IPS DF 6.9 (cell line): ENCODE measurements at regions not wholly inside any gene's neighbourhood (a gene's known extent, or its start where the extent isn't known, plus 50 kb on each side); places are given as distances from the start of the nearest gene placed in this dataset.

Source experiments
- DNase-seq: peaks from one replicate; pipeline ENCODE4 v3.0.0-alpha.2; 2013; ENCODE audit warnings: low read depth, low spot score
- H3K27ac ChIP-seq: one replicate; pipeline ENCODE4 v1.5.1; 2013; ENCODE audit warnings: low read length, control low read depth
- H3K27me3 ChIP-seq: 2 replicates; pipeline ENCODE4 v1.6.1; 2013; ENCODE audit warnings: mild to moderate bottlenecking, low read length; ENCODE audit not compliant: control insufficient read depth, insufficient read depth
- H3K36me3 ChIP-seq: 2 replicates; pipeline ENCODE4 v1.6.1; 2013; ENCODE audit warnings: low read length; ENCODE audit not compliant: control insufficient read depth, insufficient read depth
- H3K4me1 ChIP-seq: 2 replicates; pipeline ENCODE4 v1.6.1; 2013; ENCODE audit warnings: low read length; ENCODE audit not compliant: control insufficient read depth, insufficient read depth
- H3K4me3 ChIP-seq: 2 replicates; pipeline ENCODE4 v1.5.1; 2013; ENCODE audit warnings: mild to moderate bottlenecking, low read length
- H3K9me3 ChIP-seq: 2 replicates; pipeline ENCODE4 v1.6.1; 2013; ENCODE audit warnings: low read length, inconsistent platforms; ENCODE audit not compliant: control insufficient read depth, insufficient read depth
- WGBS: extraction: QIAGEN DNeasy Blood & Tissue Kit; methylation state at CpG from one replicate; pipeline ENCODE4 v1.1.7; 2013; ENCODE audit warnings: mixed read lengths, missing lambda C conversion rate; ENCODE audit not compliant: insufficient read length, insufficient coverage; 5-methylcytosine and 5-hydroxymethylcytosine counted together

DNA sequence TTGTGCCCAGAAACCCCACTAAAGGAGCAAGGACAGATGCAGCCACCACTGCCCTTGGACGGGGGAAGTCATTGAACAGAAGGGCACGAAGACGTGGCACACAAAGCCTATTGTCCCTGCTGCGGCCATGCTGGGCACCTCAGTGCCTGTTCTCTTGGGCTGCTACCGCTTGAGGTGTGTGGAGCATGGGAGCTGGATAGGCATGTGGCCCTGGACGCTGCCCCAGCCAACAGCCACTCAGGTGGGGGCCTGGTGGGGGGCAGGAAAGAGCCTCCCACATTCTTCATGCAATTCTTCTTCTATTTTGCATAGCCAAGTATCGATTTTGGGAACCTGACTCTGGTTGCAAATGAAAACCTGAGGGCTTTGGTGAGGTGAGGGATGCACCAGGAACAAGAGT is 337.2 kb downstream of the RPS6KC1 start:
- H3K9me3 ChIP-seq: no peaks in the 10 kb centered on the region
- H3K4me1 ChIP-seq: 0 out of 2 replicates have a peak, but pooled peaks cover 1% of the 10 kb centered on the region
- WGBS: no CpG with 5 or more reads among the region's 7 CpGs
- DNase-seq: no peak
- no peaks in the 10 kb centered on the region for H3K27me3 ChIP-seq
- H3K4me3 ChIP-seq: no peak overlapping the region
- no peak overlapping the region for H3K27ac ChIP-seq
- H3K36me3 ChIP-seq: no peaks in the 10 kb centered on the region

DNA sequence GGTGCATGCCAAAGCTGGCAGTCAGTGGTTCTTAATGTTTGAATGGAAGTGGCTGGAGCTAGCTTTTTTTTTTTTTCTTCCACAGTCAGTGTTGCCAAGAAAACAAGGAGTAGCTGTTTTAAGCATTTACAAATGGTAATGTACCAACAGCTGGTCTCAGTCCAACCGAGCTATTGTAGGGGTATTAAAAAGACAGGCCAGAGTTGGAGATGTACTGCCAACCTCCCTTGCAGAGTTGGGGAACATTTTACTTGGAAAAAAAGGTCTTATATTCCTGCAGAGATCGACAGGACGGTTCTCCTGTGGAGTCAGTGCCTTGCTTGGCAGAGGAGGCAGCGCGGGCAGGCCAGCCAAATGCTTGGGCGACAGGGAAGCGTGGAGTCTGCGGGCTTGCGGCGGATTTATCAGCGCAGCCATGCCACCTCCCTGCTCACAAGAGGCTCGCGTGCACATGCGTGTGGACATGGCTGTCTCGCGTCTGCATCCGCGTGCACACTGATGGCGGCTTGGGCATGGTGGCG is 338.1 kb downstream of the RPS6KC1 start:
- no peaks in the 10 kb centered on the region for H3K9me3 ChIP-seq
- WGBS: no CpG with 5 or more reads among the region's 20 CpGs
- no peak overlapping the region for H3K4me3 ChIP-seq
- no peak for DNase-seq
- no peak overlapping the region for H3K27ac ChIP-seq
- H3K27me3 ChIP-seq: no peaks in the 10 kb centered on the region
- 0 out of 2 replicates have a peak, but pooled peaks cover 1% of the 10 kb centered on the region for H3K4me1 ChIP-seq
- no peaks in the 10 kb centered on the region for H3K36me3 ChIP-seq

DNA sequence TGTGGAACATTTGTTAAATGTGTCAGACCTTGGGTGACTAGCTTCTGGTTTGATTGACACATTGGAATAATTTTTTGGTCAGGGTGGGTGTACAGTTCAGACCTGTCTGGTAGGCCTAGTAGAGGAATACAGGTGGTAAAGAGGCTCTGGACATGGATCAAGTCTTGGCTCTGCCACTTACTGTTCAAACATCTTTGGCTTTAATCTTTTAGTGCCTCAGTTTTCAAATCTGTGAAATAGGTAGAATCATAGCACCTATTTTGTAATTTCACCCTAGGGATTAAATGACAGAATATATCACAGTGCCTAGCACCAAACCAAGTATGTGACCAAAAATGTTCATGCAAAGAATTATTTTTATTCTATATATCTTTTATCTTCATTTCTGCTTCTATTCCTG is 340.4 kb downstream of the RPS6KC1 start:
- Histone ChIP-seq H3K27me3 (no peaks in the 10 kb centered on the region), H3K27ac (no peak overlapping the region), H3K4me1 (0 out of 2 replicates have a peak, but pooled peaks cover 1% of the 10 kb centered on the region), H3K9me3 (no peaks in the 10 kb centered on the region), H3K36me3 (no peaks in the 10 kb centered on the region), H3K4me3 (no peak overlapping the region)
- no peak for DNase-seq

DNA sequence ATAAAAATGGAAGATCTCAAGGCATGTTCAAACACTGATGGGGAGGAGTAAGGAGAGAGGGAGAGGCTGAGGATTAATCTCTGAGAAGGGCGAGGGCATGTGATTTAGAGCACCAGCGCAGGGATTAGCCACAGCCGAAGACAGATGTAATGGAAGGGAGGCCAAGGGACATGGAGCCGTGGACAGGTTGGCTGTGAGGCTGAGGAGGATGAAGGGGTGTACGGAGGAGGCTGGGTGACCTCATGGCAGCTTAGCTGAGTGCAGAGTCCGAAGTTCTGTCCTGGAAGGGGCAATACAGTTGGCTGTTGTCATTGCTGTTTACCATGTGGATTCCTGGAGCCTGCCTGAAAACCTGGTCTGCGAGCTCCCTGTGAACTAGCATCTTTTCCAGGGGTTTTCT is 342.8 kb downstream of the RPS6KC1 start:
- no peaks in the 10 kb centered on the region for H3K36me3 ChIP-seq
- no peak overlapping the region for H3K4me3 ChIP-seq
- 0 out of 2 replicates have a peak, but pooled peaks cover 1% of the 10 kb centered on the region for H3K4me1 ChIP-seq
- WGBS: no CpG with 5 or more reads among the region's 7 CpGs
- H3K9me3 ChIP-seq: no peaks in the 10 kb centered on the region
- no peaks in the 10 kb centered on the region for H3K27me3 ChIP-seq
- no peak overlapping the region for H3K27ac ChIP-seq
- DNase-seq: no peak

DNA sequence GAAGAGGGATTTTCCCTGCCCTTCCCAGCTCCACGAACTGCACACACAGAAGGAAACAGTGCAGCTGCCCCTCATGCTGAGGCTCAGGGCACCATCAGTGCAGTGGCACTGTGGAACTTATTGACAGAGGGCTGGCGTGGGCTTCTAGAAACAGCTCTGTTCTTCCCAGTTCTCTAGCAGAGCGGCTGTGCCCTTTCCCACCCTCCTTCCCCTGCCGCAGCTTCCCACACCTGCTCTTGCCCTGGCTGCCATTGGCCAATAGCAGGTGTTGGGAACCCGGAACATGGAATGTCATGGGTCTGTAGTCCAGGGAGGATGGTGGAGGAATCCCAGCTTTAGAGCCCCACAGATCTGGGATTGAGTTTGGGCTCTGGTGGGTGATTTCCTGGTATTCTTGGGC is 343.8 kb downstream of the RPS6KC1 start:
- no peaks in the 10 kb centered on the region for H3K27me3 ChIP-seq
- DNase-seq: no peak
- no CpG with 5 or more reads among the region's 5 CpGs for WGBS
- no peaks in the 10 kb centered on the region for H3K36me3 ChIP-seq
- H3K27ac ChIP-seq: no peak overlapping the region
- H3K4me1 ChIP-seq: peaks cover 2% of the 10 kb centered on the region; the same call in 1 of the 2 replicates
- no peak overlapping the region for H3K4me3 ChIP-seq
- H3K9me3 ChIP-seq: no peaks in the 10 kb centered on the region

DNA sequence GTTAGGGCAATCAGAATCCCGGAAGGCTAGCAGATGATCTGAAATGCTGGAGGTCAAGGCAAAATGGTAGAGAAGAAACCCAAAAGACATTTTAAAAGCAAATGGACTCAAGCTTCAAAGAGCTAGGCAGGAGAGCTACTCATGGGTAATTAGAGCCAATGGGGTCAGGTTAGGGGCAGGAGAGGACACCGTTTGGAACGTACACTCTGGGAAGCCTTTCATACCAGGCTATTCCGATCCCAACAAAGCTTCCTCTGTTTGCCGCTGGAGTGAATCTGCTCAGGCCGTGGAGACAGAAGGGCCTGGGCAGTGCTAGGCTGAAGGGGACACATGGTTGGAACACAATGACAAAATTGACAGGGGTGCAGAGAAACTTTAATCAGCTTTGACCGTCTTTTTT is 346.6 kb downstream of the RPS6KC1 start:
- no peaks in the 10 kb centered on the region for H3K27me3 ChIP-seq
- no peaks in the 10 kb centered on the region for H3K9me3 ChIP-seq
- peaks cover 2% of the 10 kb centered on the region; the same call in 1 of the 2 replicates for H3K4me1 ChIP-seq
- no peaks in the 10 kb centered on the region for H3K36me3 ChIP-seq
- WGBS: no CpG with 5 or more reads among the region's 7 CpGs
- H3K27ac ChIP-seq: no peak overlapping the region
- DNase-seq: no peak
- no peak overlapping the region for H3K4me3 ChIP-seq

DNA sequence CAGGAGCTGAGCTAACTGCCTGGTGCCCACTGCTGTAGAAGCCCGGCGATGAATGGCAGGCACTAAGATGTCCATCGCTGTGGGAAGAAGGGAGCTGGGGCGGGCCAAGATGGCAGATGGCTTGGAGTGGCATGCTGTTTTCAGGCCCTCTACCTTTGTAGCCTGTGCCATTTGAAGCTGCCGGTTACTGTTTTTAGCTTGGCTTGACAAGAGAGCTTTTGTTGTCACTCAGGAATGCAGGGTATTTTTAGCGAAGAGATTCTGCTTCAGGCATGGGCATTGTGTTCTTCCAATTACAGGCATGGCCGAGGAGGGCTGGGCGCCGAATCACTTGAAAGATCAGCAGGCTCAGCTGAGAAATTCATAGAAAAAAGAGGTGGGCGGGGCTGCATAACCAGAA is 348.7 kb downstream of the RPS6KC1 start:
- Histone ChIP-seq H3K4me3 (no peak overlapping the region), H3K27ac (no peak overlapping the region), H3K36me3 (no peaks in the 10 kb centered on the region), H3K4me1 (peaks cover 2% of the 10 kb centered on the region; the same call in 1 of the 2 replicates), H3K27me3 (no peaks in the 10 kb centered on the region), H3K9me3 (no peaks in the 10 kb centered on the region)
- no peak for DNase-seq
- no CpG with 5 or more reads among the region's 10 CpGs for WGBS

DNA sequence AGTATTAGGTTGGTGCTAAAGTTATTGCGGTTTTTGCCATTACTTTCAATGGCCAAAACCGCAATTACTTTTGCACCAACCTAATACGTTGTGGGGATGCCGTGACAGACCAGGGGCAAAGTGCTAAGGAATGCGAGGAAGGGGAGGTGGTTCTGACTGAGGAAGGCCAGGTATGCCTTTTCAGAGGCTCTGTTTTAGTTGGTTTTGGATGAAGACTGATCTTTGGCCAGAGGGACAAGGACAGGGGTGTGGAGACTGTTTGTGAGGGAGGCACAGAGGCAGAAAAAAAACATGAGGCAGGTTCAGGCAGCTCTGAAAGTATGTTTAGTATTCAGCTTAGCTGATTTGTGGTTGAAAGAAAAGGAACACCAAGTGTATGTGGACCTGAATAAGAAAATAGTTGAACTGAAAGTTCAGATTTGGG is 358.2 kb downstream of the RPS6KC1 start:
- H3K9me3 ChIP-seq: no peaks in the 10 kb centered on the region
- no peaks in the 10 kb centered on the region for H3K27me3 ChIP-seq
- WGBS: no CpG with 5 or more reads among the region's 5 CpGs
- no peaks in the 10 kb centered on the region for H3K36me3 ChIP-seq
- DNase-seq: no peak
- no peak overlapping the region for H3K27ac ChIP-seq
- no peak overlapping the region for H3K4me3 ChIP-seq
- H3K4me1 ChIP-seq: no peaks in the 10 kb centered on the region

DNA sequence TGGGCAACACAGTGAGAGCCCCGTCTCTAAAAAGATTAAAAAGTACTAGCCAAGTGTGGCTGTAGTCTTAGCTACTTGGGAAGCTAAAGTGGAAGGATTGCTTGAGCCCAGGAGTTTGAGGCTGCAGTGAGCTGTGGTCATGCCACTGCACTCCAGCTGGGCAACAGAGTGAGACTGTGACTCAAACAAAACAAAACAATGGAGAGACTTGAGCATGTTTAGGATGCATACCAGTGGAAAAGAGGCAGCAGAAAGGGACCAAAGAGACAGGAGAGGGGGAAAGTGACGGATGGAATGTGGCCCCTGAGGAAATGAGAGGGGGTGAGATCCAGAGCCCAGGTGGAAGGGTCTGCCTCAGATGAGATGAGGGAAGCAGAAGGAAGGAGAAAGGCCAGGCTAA is 358.9 kb downstream of the RPS6KC1 start:
- Histone ChIP-seq H3K27me3 (no peaks in the 10 kb centered on the region), H3K4me1 (no peaks in the 10 kb centered on the region), H3K9me3 (no peaks in the 10 kb centered on the region), H3K4me3 (no peak overlapping the region), H3K27ac (no peak overlapping the region), H3K36me3 (no peaks in the 10 kb centered on the region)
- DNase-seq: no peak
- no CpG with 5 or more reads among the region's 2 CpGs for WGBS

DNA sequence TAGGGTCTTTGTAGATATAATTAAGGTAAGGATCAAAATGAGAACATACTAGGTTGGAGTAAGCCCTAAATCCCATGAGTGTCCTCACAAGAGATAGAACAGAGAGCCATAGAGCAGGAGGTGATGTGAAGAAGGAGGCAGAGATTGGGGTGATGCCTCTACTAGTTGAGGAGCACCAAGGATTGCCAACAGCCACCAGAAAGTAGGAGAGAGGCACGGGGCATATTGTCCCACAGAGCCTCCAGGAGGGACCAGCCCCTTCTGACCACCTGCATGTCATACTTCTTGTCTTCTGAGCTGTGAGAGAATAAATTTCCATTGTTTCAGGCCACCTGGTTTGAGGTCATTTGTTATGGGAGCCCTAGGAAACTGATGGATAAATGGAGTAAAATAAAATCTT is 363.3 kb downstream of the RPS6KC1 start:
- no peak for DNase-seq
- no peak overlapping the region for H3K27ac ChIP-seq
- no peaks in the 10 kb centered on the region for H3K36me3 ChIP-seq
- H3K4me1 ChIP-seq: no peaks in the 10 kb centered on the region; the same call in 1 of the 2 replicates
- H3K4me3 ChIP-seq: no peak overlapping the region
- no CpG with 5 or more reads among the region's 1 CpG for WGBS
- no peaks in the 10 kb centered on the region for H3K9me3 ChIP-seq
- H3K27me3 ChIP-seq: no peaks in the 10 kb centered on the region

DNA sequence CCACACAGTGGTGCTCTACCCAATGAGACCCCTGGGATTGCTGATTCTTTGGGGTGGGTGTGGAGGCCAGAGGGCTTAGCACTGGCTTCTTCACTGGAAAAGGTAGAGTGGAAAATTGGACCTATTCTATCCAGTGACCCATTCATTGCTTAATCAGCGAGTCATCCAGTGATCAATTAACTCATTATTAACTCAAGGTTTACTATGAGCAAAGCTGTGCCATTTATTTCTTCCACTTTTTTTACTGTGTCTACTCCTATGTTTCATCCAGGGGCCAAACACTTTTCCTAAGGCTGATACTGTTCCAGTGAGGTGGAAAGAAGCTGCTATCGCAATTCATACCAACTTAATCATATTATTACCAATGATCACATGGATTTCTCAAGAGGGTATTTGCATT is 363.9 kb downstream of the RPS6KC1 start:
- Histone ChIP-seq H3K4me1 (no peaks in the 10 kb centered on the region; the same call in 1 of the 2 replicates), H3K27me3 (no peaks in the 10 kb centered on the region), H3K36me3 (no peaks in the 10 kb centered on the region), H3K4me3 (no peak overlapping the region), H3K9me3 (no peaks in the 10 kb centered on the region), H3K27ac (no peak overlapping the region)
- no CpG with 5 or more reads among the region's 2 CpGs for WGBS
- no peak for DNase-seq
